Fibroblast of peridontal ligament (primary cell): ENCODE measurements at regions not wholly inside any gene's neighbourhood (a gene's known extent, or its start where the extent isn't known, plus 50 kb on each side); places are given as distances from the start of the nearest gene placed in this dataset.
"Not testable (repeated sequence)": the region's sequence is repeated elsewhere in the genome, so short reads cannot be mapped to it uniquely, and the experiment has no call there.

Experiments used
- DNase-seq: peaks from one replicate; pipeline ENCODE4 v3.0.0-alpha.2; 2010; ENCODE audit errors: extremely low read depth

DNA sequence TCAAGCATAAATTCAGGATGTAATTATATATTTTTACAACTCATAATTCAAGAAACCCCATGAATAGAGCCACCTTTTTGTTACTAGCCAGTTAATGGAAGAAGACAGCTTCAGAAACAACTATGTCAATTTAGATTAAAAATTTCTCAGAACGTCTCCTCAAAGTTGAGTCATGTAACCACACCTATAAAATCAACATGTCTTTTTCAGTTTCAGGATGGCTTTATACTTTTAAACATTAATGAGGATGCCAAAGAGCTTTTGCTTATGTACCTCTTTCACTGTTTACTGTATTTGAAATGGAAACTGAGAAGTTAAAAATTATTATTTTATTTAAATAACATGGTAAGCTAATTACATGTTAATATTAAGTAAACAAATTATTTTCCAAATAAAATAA lies 280.1 kb downstream of the PTH2R start:
- no peak for DNase-seq

DNA sequence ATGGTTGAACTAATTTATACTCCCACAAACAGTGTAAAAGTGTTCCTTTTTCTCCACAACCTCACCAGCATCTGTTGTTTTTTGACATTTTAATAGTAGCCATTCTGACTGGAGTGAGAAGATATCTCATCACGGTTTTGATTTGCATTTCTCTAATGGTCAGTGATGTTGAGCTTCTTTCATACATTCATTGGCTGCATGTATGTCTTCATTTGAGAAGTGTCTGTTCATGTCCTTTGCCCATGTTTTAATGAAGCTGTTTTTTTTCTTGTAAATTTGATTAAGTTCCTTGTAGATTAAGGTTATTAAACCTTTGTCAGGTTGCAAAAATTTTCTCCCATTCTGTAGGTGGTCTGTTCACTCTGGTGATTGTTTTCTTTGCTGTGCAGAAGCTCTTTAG lies 281.1 kb downstream of the PTH2R start:
- DNase-seq, result not testable (repeated sequence)

DNA sequence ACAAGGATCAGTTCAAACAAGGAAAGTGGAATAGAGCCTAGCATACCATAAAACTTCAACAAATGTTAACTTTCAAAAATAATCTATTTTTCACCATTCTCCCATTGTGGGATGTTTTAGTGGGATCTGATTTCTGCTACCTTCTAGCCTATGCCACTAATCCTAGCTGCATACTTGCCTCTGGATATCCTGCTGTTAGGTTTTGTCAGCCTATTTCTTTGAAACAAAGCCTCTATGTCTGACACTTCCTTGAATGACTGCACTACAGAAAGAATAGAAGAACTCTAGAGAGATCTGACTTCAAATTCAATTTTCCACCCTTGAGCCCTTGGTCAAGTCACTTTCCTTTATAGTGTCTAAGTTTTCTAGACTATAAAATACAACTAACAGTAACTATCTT lies 291.5 kb downstream of the PTH2R start:
- no peak for DNase-seq

- no peak for DNase-seq
Measured at GRCh38 chr2:208708486-208708885, 301.9 kb downstream of the PTH2R start.

DNA sequence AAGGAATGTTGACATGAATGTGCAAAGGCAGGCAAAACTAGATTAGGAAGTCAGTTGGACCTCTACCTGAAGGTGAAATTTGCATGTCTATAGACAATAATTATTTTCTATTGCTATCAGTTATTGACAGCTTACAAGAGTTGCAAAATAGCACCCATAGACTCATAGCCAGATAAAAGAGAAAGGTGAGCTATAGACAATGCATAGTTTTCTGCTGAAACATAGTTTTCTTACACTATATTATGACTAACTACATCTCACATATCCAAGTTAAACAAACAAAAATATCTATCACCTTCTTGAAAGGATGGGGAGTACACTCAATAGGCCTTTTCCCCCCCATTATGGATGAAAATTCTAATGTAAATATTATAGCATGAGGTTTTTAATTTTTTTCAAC lies 305.0 kb downstream of the PTH2R start:
- DNase-seq, result no peak

DNA sequence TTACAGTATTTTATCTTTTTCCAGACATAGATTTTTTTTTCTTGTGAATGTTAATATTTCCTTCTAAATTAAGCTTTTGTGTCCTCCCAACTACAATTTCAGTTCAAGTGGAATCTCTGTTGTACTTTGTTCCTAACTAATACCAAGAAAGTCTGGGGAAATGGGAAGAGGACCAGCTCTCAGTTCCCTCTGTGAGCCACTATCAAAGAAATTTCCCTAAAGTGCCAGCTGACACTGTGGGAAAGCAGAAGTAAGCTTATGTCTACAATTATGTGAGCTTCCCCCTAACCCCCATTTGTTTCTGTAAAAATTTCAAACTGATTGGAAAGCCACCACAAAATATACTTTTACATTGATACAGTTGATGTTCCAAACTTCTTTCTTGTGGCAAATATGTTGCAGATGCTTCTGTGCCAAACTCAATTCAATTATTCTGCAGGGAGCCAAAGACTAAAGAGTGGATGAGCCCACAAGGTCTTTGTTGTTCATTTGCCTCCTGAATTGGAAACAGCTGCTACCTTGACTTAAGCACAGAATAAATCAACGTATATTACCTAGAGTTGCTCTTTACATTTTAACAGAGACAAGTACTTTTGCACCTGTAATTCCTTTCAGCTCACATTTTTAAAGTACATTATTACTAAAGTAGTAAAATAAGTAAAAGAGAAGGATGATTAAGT lies 306.6 kb downstream of the PTH2R start:
- no peak for DNase-seq

- DNase-seq, result no peak
Measured at GRCh38 chr2:208718828-208719227, 312.2 kb downstream of the PTH2R start.

DNA sequence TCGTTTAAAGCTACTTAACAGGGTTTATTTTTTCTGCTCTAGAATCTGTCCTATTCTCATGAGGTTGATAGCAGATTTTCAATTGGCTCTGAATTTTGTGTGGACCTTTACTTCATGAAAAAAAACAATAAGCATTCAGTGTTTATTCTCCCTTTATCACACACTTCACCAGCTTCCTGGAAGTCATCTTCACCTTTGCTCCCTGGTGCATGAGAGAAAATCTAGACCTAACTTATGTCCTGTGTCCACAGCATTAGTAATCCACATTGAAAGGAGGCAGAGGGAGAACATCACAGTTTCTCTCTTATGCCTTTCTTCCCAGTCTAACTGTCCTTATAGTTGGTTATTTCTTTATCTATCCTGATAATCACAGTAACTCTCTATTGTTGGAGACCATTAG lies 316.1 kb downstream of the PTH2R start:
- no peak for DNase-seq

GRCh38 chr2:208725280-208725679 lies 318.7 kb downstream of the PTH2R start:
- DNase-seq, result no peak

DNA sequence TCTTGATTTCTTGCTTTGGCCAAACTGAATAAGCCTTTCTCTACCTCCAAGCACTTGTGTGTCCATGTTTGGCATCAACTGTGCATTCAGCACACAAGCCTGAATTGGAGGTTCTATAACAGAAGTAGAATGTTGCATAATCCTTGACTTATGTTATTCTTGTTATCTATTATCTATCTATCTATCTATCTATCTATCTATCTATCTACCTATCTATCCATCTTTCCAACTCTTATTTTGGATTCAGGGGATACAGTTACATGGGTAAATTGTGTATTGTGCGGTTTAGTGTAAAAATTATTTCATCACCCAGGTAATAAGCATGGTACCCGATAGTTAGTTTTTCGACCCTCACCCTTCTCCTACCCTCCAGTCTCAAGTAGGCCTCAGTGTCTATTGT lies 319.6 kb downstream of the PTH2R start:
- DNase-seq, result no peak

DNA sequence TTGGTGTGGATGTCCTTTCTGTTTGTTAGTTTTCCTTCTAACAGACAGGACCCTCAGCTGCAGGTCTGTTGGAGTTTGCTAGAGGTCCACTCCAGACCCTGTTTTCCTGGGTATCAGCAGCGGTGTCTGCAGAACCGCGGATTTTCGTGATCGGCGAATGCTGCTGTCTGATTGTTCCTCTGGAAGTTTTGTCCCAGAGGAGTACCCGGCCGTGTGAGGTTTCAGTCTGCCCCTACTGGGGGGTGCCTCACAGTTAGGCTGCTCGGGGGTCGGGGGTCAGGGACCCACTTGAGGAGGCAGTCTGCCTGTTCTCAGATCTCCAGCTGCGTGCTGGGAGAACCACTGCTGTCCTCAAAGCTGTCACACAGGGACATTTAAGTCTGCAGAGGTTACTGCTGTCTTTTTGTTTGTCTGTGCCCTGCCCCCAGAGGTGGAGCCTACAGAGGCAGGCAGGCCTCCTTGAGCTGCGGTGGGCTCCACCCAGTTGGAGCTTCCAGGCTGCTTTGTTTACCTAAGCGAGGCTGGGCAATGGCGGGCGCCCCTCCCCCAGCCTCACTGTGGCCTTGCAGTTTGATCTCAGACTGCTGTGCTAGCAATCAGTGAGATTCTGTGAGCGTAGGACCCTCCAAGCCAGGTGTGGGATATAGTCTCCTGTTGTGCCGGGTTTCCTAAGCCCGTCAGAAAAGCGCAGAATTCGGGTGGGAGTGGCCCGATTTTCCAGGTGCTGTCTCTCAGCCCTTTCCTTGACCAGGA lies 345.2 kb downstream of the PTH2R start:
- not testable (repeated sequence) for DNase-seq

DNA sequence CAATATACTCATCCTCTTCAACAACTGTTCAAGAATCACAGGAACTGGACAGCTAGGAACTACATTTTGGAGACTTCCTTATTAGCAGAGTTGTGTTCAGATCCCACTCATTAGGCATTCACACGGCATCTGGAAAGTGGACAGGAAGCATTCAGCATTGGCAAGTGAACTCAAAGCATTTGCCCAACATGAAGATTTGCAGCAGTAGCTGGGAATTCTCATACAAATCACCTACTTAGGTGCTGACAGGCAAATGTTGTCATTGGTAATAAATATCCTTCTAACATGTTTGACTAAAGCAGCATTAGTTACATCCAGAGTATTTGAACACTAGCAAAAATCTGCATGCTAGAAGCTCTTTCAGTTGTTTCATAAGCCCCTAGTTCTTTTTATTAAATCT lies 350.8 kb downstream of the PTH2R start:
- no peak for DNase-seq

DNA sequence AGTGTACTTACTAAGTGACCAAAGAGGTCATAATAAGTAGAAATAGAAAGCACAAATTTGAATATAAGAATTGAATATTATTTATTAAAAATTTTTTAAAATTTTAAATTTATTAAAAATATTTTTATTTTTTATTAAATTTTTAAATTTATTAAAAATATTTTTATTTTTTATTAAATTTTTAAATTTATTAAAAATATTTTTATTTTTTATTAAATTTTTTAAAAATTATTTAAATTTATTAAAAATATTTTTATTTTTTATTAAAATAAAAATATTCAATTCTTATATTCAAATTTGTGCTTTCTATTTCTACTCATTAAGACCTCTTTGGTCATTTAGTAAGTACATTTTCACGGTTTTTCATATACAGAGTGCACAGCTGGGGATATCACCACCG lies 366.5 kb downstream of the PTH2R start:
- not testable (repeated sequence) for DNase-seq

- DNase-seq, result no peak
Measured at GRCh38 chr2:208781166-208781565, 374.6 kb downstream of the PTH2R start.

- DNase-seq, result no peak
Measured at GRCh38 chr2:208782097-208782496, 375.5 kb downstream of the PTH2R start.

- no peak for DNase-seq
Measured at GRCh38 chr2:208783184-208783583, 376.6 kb downstream of the PTH2R start.

DNA sequence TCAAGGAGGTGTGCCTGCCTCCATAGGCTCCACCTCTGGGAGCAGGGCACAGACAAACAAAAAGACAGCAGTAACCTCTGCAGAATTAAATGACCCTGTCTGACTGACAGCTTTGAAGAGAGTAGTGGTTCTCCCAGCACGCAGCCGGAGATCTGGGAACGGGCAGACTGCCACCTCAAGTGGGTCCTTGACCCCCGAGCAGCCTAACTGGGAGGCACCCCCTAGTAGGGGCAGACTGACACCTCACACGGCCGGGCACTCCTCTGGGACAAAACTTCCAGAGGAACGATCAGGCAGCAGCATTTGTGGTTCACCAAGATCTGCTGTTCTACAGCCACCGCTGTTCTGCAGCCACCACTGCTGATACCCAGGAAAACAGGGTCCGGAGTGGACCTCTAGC lies 378.2 kb downstream of the PTH2R start:
- DNase-seq, result not testable (repeated sequence)

DNA sequence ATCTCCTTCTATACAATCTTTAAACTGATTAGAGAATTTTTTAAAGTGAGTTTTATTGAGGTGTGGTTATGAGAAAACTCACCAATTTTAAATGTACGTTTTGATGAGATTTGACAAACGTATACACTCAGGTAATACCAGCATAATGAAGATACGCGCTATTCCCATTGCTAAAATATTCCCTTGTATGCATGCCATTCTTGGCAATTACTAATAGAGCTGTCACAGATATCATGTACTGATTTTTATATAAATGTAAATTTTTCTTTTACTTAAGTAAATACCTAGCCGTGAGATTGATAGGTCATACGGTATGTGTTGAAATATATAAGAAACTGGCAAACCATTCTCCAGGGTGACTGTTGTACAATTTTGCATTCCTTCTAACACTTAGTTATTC lies 384.7 kb downstream of the PTH2R start:
- DNase-seq, result no peak

GRCh38 chr2:208792766-208793165 lies 386.2 kb downstream of the PTH2R start:
- no peak for DNase-seq

- no peak for DNase-seq
Measured at GRCh38 chr2:208793434-208793833, 386.8 kb downstream of the PTH2R start.

DNA sequence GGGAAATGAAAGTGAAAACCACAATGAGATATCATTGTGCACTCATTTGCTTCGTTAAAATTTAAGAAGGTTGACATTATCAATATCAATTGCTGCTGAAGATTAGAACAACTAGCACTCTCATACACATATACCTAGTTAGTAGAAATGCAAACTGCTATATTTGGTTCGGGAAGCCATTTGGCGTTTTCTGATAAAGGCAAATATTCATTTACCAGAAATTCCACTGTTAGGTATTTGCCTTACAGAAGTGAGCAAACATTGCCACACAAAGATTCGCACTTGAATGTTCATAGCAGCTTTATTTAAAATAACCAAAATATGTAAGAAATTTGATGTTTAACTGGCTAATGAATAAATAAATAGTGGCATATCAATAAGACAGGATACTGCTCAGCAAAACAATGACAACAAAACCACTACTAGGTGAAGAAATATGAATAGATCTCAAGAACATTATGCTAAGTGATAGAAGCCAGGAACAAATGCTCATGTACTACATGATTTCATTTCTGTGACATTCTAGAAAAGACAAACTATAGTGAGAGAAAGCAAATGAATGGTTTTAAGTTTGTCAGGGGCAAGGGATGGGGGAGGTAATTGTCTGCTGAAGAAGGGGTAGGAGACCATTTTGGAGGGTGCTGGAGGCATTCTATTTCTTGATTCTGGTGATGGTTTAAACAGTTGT lies 387.8 kb downstream of the PTH2R start:
- no peak for DNase-seq

DNA sequence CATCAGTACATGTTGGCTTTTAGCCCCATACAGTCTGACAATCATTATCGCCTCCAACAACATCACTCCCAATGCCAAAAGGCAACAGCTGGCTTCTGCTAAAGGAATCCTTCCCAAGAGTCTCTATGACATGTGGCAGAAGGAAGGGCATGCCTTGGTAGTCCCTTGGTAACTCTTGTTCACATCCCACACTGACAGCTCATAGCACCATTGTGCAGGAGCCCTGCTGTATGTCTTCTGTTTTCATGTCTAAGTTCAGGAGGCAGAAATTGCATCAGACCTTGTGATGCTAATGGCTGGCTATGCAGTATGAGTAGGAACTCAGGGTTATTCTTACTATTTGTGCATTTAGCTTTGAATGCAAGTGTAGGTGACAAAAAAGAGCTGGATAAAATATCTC lies 392.1 kb downstream of the PTH2R start:
- no peak for DNase-seq

- no peak for DNase-seq
Measured at GRCh38 chr2:208799397-208799796, 392.8 kb downstream of the PTH2R start.
